Body of pancreas (tissue), 4 donors: ENCODE measurements at regions not wholly inside any gene's neighbourhood (a gene's known extent, or its start where the extent isn't known, plus 50 kb on each side); places are given as distances from the start of the nearest gene placed in this dataset.
"Not testable (repeated sequence)": the region's sequence is repeated elsewhere in the genome, so short reads cannot be mapped to it uniquely, and the experiment has no call there.

ENCODE experiments used
- ATAC-seq: fragments of 150-250 bp; one replicate; pipeline ENCODE4 v1.9.1; 2016
- DNase-seq, 4 donors: peaks; one replicate each; pipeline ENCODE4 v3.0.0-alpha.2; 2019
- H3K27ac ChIP-seq, 4 donors: fragments of 200-600 bp; sonication (generic); 1 replicate in 3 of 4; 2 replicates in 1 of 4; pipeline versions ENCODE4 v1.5.1 to v1.6.1; 2016 to 2019; ENCODE audit warnings: mild to moderate bottlenecking in 1 of 4, mixed read lengths in 1 of 4, moderate library complexity in 1 of 4
- H3K27me3 ChIP-seq, 2 donors: fragments of 200-600 bp; sonication (generic); one replicate each; pipeline ENCODE4 v1.6.0; 2016; ENCODE audit warnings: mild to moderate bottlenecking in 1 of 2
- H3K36me3 ChIP-seq, 2 donors: fragments of 200-600 bp; sonication (generic); replicated peaks in 1 of 2; 2 replicates each; pipeline ENCODE4 v1.5.1; 2016; ENCODE audit warnings: low read depth in 2 of 2; ENCODE audit not compliant: insufficient read depth in 1 of 2
- H3K4me1 ChIP-seq: fragments of 200-600 bp; sonication (generic); one replicate; pipeline ENCODE4 v1.6.0; 2016
- H3K4me3 ChIP-seq, 2 donors: fragments of 200-600 bp; sonication (generic); 1 replicate in 1 of 2; 2 replicates in 1 of 2; pipeline ENCODE4 v1.5.1; 2016 to 2019
- H3K9me3 ChIP-seq, 3 donors: fragments of 200-600 bp; sonication (generic); 1 replicate in 2 of 3; 2 replicates in 1 of 3; pipeline ENCODE4 v1.5.1; 2016
- CTCF ChIP-seq, 7 experiments: fragments of 450-650 bp in 4 of 7; fragments of 200-600 bp in 3 of 7; sonication (generic) in 3 of 7; IDR thresholded peaks; one replicate each; pipeline ENCODE4 v1.5.1; 2016 to 2019; ENCODE audit warnings: antibody characterized with exemption in 7 of 7
- POLR2A ChIP-seq, 3 donors: fragments of 450-650 bp; IDR thresholded peaks; one replicate each; pipeline ENCODE4 v1.6.1; 2016; ENCODE audit warnings: antibody characterized with exemption in 3 of 3, mild to moderate bottlenecking in 2 of 3
- WGBS, 2 donors: methylation state at CpG; one replicate each; pipeline ENCODE4 v1.1.5; 2017; 5-methylcytosine and 5-hydroxymethylcytosine counted together
- intact Hi-C: fragments of 100-400 bp; cut with DNase I; formaldehyde crosslinking; loops from one replicate; pipeline ENCODE4 v1.15.1; 2023

GRCh38 chr4:126409746-126410145 lies 1095.0 kb downstream of the FAT4 start:
- no peak for TF ChIP-seq POLR2A (IDR thresholded peaks at IDR 0.05)
- no peak for TF ChIP-seq CTCF (IDR thresholded peaks at IDR 0.05)
- Histone ChIP-seq H3K27ac (no peak overlapping the region), H3K4me3 (no peak overlapping the region), H3K9me3 (no peaks in the 10 kb centered on the region), H3K36me3 (no peaks in the 10 kb centered on the region), H3K4me1 (no peaks in the 10 kb centered on the region), H3K27me3 (no peaks in the 10 kb centered on the region)
- no peak for DNase-seq
- 43 to 67% methylated on average over 4 of the region's 4 CpGs for WGBS, 2 donors
- intact Hi-C loops = no loop called here
- ATAC-seq = no peak

GRCh38 chr4:126411047-126411446 lies 1096.3 kb downstream of the FAT4 start:
- intact Hi-C loops = no loop called here
- DNase-seq (no peak), ATAC-seq (no peak)
- Histone ChIP-seq H3K4me1 (no peaks in the 10 kb centered on the region), H3K4me3 (no peak overlapping the region), H3K9me3 (no peaks in the 10 kb centered on the region), H3K27ac (no peak overlapping the region), H3K27me3 (no peaks in the 10 kb centered on the region), H3K36me3 (no peaks in the 10 kb centered on the region)
- 57 to 69% methylated on average over 2 of the region's 2 CpGs for WGBS, 2 donors
- TF ChIP-seq CTCF (IDR thresholded peaks at IDR 0.05) = no peak
- TF ChIP-seq POLR2A (IDR thresholded peaks at IDR 0.05) = no peak

- DNase-seq = not testable (repeated sequence)
- WGBS, 2 donors = 88 to 95% methylated on average over 1 of the region's 1 CpG
Measured at GRCh38 chr4:126412310-126412709, 1097.6 kb downstream of the FAT4 start.

GRCh38 chr4:126414741-126415140 lies 1100.0 kb downstream of the FAT4 start:
- DNase-seq (no peak), ATAC-seq (no peak)
- WGBS, 2 donors = 60 to 70% methylated on average over 3 of the region's 3 CpGs
- intact Hi-C loops = no loop called here
- H3K4me1 ChIP-seq = no peaks in the 10 kb centered on the region
- H3K36me3 ChIP-seq = no peaks in the 10 kb centered on the region
- no peaks in the 10 kb centered on the region for H3K9me3 ChIP-seq
- no peaks in the 10 kb centered on the region for H3K27me3 ChIP-seq
- H3K4me3 ChIP-seq = no peak overlapping the region
- H3K27ac ChIP-seq = no peak overlapping the region
- no peak for TF ChIP-seq CTCF (IDR thresholded peaks at IDR 0.05)
- TF ChIP-seq POLR2A (IDR thresholded peaks at IDR 0.05) = no peak

More at GRCh38 chr4:126412310-126412709, 1097.6 kb downstream of the FAT4 start:
- H3K4me1 ChIP-seq, ATAC-seq, H3K36me3 ChIP-seq, H3K4me3 ChIP-seq, intact Hi-C loops, H3K27ac ChIP-seq, H3K27me3 ChIP-seq, H3K9me3 ChIP-seq: not testable (repeated sequence)

GRCh38 chr4:126419266-126419665 lies 1104.5 kb downstream of the FAT4 start:
- TF ChIP-seq POLR2A (IDR thresholded peaks at IDR 0.05) = no peak
- no peak for TF ChIP-seq CTCF (IDR thresholded peaks at IDR 0.05)
- Histone ChIP-seq H3K4me1 (no peaks in the 10 kb centered on the region), H3K27ac (no peak overlapping the region), H3K27me3 (no peaks in the 10 kb centered on the region), H3K4me3 (no peak overlapping the region), H3K36me3 (no peaks in the 10 kb centered on the region), H3K9me3 (no peaks in the 10 kb centered on the region)
- intact Hi-C loops = no loop called here
- ATAC-seq (no peak), DNase-seq (no peak)
